H1 (cell line): ENCODE measurements at regions not wholly inside any gene's neighbourhood (a gene's known extent, or its start where the extent isn't known, plus 50 kb on each side); places are given as distances from the start of the nearest gene placed in this dataset.

Source experiments
- CBX8 ChIP-seq: fragments of 300-800, 300-1000 bp; sonication (generic); IDR thresholded peaks from 2 replicates; pipeline ENCODE4 v1.7.1; 2016; ENCODE audit warnings: low read depth, low read length, borderline replicate concordance
- CREB1 ChIP-seq: IDR thresholded peaks from 2 replicates; pipeline ENCODE4 v1.6.1; 2012; ENCODE audit warnings: inconsistent platforms
- KDM4A ChIP-seq: IDR thresholded peaks from one replicate; pipeline ENCODE4 v1.7.1; 2012; ENCODE audit warnings: low read depth, mild to moderate bottlenecking, moderate library complexity, low read length, inconsistent platforms; ENCODE audit not compliant: severe bottlenecking
- POLR2A ChIP-seq, 2 experiments: IDR thresholded peaks; 1 replicate in 1 of 2; 2 replicates in 1 of 2; pipeline ENCODE4 v1.6.1; 2011; ENCODE audit warnings: low read depth in 2 of 2, low read length in 2 of 2, mild to moderate bottlenecking in 2 of 2; ENCODE audit errors: control extremely low read depth in 1 of 2
- RFX5 ChIP-seq: IDR thresholded peaks from 2 replicates; pipeline ENCODE4 v1.6.1; 2011; ENCODE audit warnings: low read depth, low read length, improper control_type of control experiment, borderline replicate concordance
- TF ChIP-seq, protein P1 (sequence below): fragments of 300-600 bp; sonication (generic); IDR thresholded peaks from 2 replicates; pipeline ENCODE4 v1.7.1; 2012; ENCODE audit warnings: low read length, moderate library complexity, mild to moderate bottlenecking, inconsistent platforms; ENCODE audit not compliant: insufficient replicate concordance

GRCh38 chr4:72888331-72888730, 181.2 kb downstream of the COX18 start (continued):
- TF ChIP-seq, protein P1, sequence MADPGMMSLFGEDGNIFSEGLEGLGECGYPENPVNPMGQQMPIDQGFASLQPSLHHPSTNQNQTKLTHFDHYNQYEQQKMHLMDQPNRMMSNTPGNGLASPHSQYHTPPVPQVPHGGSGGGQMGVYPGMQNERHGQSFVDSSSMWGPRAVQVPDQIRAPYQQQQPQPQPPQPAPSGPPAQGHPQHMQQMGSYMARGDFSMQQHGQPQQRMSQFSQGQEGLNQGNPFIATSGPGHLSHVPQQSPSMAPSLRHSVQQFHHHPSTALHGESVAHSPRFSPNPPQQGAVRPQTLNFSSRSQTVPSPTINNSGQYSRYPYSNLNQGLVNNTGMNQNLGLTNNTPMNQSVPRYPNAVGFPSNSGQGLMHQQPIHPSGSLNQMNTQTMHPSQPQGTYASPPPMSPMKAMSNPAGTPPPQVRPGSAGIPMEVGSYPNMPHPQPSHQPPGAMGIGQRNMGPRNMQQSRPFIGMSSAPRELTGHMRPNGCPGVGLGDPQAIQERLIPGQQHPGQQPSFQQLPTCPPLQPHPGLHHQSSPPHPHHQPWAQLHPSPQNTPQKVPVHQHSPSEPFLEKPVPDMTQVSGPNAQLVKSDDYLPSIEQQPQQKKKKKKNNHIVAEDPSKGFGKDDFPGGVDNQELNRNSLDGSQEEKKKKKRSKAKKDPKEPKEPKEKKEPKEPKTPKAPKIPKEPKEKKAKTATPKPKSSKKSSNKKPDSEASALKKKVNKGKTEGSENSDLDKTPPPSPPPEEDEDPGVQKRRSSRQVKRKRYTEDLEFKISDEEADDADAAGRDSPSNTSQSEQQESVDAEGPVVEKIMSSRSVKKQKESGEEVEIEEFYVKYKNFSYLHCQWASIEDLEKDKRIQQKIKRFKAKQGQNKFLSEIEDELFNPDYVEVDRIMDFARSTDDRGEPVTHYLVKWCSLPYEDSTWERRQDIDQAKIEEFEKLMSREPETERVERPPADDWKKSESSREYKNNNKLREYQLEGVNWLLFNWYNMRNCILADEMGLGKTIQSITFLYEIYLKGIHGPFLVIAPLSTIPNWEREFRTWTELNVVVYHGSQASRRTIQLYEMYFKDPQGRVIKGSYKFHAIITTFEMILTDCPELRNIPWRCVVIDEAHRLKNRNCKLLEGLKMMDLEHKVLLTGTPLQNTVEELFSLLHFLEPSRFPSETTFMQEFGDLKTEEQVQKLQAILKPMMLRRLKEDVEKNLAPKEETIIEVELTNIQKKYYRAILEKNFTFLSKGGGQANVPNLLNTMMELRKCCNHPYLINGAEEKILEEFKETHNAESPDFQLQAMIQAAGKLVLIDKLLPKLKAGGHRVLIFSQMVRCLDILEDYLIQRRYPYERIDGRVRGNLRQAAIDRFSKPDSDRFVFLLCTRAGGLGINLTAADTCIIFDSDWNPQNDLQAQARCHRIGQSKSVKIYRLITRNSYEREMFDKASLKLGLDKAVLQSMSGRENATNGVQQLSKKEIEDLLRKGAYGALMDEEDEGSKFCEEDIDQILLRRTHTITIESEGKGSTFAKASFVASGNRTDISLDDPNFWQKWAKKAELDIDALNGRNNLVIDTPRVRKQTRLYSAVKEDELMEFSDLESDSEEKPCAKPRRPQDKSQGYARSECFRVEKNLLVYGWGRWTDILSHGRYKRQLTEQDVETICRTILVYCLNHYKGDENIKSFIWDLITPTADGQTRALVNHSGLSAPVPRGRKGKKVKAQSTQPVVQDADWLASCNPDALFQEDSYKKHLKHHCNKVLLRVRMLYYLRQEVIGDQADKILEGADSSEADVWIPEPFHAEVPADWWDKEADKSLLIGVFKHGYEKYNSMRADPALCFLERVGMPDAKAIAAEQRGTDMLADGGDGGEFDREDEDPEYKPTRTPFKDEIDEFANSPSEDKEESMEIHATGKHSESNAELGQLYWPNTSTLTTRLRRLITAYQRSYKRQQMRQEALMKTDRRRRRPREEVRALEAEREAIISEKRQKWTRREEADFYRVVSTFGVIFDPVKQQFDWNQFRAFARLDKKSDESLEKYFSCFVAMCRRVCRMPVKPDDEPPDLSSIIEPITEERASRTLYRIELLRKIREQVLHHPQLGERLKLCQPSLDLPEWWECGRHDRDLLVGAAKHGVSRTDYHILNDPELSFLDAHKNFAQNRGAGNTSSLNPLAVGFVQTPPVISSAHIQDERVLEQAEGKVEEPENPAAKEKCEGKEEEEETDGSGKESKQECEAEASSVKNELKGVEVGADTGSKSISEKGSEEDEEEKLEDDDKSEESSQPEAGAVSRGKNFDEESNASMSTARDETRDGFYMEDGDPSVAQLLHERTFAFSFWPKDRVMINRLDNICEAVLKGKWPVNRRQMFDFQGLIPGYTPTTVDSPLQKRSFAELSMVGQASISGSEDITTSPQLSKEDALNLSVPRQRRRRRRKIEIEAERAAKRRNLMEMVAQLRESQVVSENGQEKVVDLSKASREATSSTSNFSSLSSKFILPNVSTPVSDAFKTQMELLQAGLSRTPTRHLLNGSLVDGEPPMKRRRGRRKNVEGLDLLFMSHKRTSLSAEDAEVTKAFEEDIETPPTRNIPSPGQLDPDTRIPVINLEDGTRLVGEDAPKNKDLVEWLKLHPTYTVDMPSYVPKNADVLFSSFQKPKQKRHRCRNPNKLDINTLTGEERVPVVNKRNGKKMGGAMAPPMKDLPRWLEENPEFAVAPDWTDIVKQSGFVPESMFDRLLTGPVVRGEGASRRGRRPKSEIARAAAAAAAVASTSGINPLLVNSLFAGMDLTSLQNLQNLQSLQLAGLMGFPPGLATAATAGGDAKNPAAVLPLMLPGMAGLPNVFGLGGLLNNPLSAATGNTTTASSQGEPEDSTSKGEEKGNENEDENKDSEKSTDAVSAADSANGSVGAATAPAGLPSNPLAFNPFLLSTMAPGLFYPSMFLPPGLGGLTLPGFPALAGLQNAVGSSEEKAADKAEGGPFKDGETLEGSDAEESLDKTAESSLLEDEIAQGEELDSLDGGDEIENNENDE, result no peak
- TF ChIP-seq RFX5 (no peak), CBX8 (no peak), KDM4A (no peak), CREB1 (no peak), POLR2A (IDR thresholded peaks at IDR 0.05; ENCODE audit: control extremely low read depth in 1 of 2, low read depth in 2 of 2, low read length in 2 of 2) (no peak)
